ENCODE measurements at regions not wholly inside any gene's neighbourhood (a gene's known extent, or its start where the extent isn't known, plus 50 kb on each side); places are given as distances from the start of the nearest gene placed in this dataset.
"Not testable (repeated sequence)": the region's sequence is repeated elsewhere in the genome, so short reads cannot be mapped to it uniquely, and the experiment has no call there.

- not testable (repeated sequence) for H3K79me2 ChIP-seq (ENCODE audit: low read length); H3F3A ChIP-seq (ENCODE audit: insufficient read depth, low read length); H3K9ac ChIP-seq (ENCODE audit: low read length); DNase-seq; H3K4me3 ChIP-seq (ENCODE audit: low read length); H3K27me3 ChIP-seq (replicated peaks; ENCODE audit: insufficient read depth, low read length); H3K4me1 ChIP-seq (ENCODE audit: low read length); H3K9me2 ChIP-seq (replicated peaks; ENCODE audit: insufficient read depth, low read length); H3K27ac ChIP-seq (ENCODE audit: low read length); H3K9me3 ChIP-seq (replicated peaks; ENCODE audit: insufficient read depth, low read length); H3K36me3 ChIP-seq (replicated peaks; ENCODE audit: insufficient read depth, low read length); H4K20me1 ChIP-seq (ENCODE audit: insufficient read depth, low read length); H3K4me2 ChIP-seq (ENCODE audit: low read depth, low read length); H2AFZ ChIP-seq (ENCODE audit: low read length)
Observed at GRCh38 chr15:30708809-30709208, 82.9 kb downstream of the ARHGAP11B start.

GRCh38 chr15:30718038-30718643, 92.2 kb downstream of the ARHGAP11B start:
- not testable (repeated sequence) for H3K9ac ChIP-seq (ENCODE audit: low read length); H3K36me3 ChIP-seq (replicated peaks; ENCODE audit: insufficient read depth, low read length); DNase-seq; H2AFZ ChIP-seq (ENCODE audit: low read length); H3K27me3 ChIP-seq (replicated peaks; ENCODE audit: insufficient read depth, low read length); H3K4me2 ChIP-seq (ENCODE audit: low read depth, low read length); H3K4me1 ChIP-seq (ENCODE audit: low read length); H3K27ac ChIP-seq (ENCODE audit: low read length); H3F3A ChIP-seq (ENCODE audit: insufficient read depth, low read length); H4K20me1 ChIP-seq (ENCODE audit: insufficient read depth, low read length); H3K9me3 ChIP-seq (replicated peaks; ENCODE audit: insufficient read depth, low read length); H3K4me3 ChIP-seq (ENCODE audit: low read length); H3K9me2 ChIP-seq (replicated peaks; ENCODE audit: insufficient read depth, low read length); H3K79me2 ChIP-seq (ENCODE audit: low read length)

DNA sequence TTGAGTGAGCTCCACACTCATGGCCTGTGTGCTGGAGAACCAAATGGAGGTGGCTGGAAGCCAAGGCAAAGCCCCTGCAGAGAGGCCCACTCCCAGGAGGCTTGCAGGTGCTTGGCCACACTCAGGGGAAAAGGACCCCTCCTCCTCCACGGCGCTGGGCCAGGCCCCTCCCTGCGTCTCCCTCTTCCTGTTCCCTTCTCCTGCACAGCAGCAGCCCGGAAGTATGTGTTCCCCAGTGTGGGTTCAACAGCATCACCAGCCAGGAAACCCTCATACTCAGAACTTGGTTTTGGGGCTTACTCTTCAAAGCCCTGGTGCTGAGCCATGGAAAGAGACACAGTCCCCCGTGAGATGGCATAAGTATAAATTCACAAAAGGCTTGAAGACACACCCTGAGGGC, 93.4 kb downstream of the ARHGAP11B start:
- not testable (repeated sequence) for H2AFZ ChIP-seq (ENCODE audit: low read length); H3K27ac ChIP-seq (ENCODE audit: low read length); H3K79me2 ChIP-seq (ENCODE audit: low read length); H3K36me3 ChIP-seq (replicated peaks; ENCODE audit: insufficient read depth, low read length); H3K9me3 ChIP-seq (replicated peaks; ENCODE audit: insufficient read depth, low read length); H3K27me3 ChIP-seq (replicated peaks; ENCODE audit: insufficient read depth, low read length); H3K4me3 ChIP-seq (ENCODE audit: low read length); H3F3A ChIP-seq (ENCODE audit: insufficient read depth, low read length); DNase-seq; H3K4me1 ChIP-seq (ENCODE audit: low read length); H4K20me1 ChIP-seq (ENCODE audit: insufficient read depth, low read length); H3K4me2 ChIP-seq (ENCODE audit: low read depth, low read length); H3K9me2 ChIP-seq (replicated peaks; ENCODE audit: insufficient read depth, low read length); H3K9ac ChIP-seq (ENCODE audit: low read length)

GRCh38 chr15:30720825-30721224, 94.9 kb downstream of the ARHGAP11B start:
- H3K79me2 ChIP-seq (ENCODE audit: low read length); H3K4me2 ChIP-seq (ENCODE audit: low read depth, low read length); H3K27me3 ChIP-seq (replicated peaks; ENCODE audit: insufficient read depth, low read length); H3K9me3 ChIP-seq (replicated peaks; ENCODE audit: insufficient read depth, low read length); H3K27ac ChIP-seq (ENCODE audit: low read length); H3F3A ChIP-seq (ENCODE audit: insufficient read depth, low read length); H3K36me3 ChIP-seq (replicated peaks; ENCODE audit: insufficient read depth, low read length); H4K20me1 ChIP-seq (ENCODE audit: insufficient read depth, low read length); H3K4me1 ChIP-seq (ENCODE audit: low read length); H3K9me2 ChIP-seq (replicated peaks; ENCODE audit: insufficient read depth, low read length); H2AFZ ChIP-seq (ENCODE audit: low read length); DNase-seq; H3K9ac ChIP-seq (ENCODE audit: low read length); H3K4me3 ChIP-seq (ENCODE audit: low read length): not testable (repeated sequence)

DNA sequence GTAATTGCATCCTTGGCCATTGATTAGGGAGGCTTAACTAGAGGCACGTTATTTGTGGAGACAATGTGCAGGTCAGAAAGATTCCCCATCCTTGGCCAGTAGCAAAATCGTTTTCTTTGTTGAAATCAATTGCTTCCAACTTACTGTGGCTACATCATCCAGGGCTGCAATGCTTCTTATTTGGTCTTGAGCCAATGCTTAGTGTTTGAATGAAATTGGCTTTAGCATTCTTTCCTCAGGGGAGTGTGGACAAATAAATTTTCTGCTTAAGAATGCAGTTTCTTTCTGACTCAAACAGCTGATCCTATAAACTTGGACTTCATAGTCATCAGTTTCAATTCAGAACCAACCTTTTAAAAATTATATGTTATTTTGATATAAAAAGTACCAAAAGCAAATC, 95.6 kb downstream of the ARHGAP11B start:
- H3K9me2 ChIP-seq (replicated peaks; ENCODE audit: insufficient read depth, low read length), result not testable (repeated sequence)

GRCh38 chr15:30723540-30724175, 97.7 kb downstream of the ARHGAP11B start:
- H3K36me3 ChIP-seq (replicated peaks; ENCODE audit: insufficient read depth, low read length); H3K9me3 ChIP-seq (replicated peaks; ENCODE audit: insufficient read depth, low read length); H3K4me3 ChIP-seq (ENCODE audit: low read length); H3K9ac ChIP-seq (ENCODE audit: low read length); DNase-seq; H3K79me2 ChIP-seq (ENCODE audit: low read length); H3K9me2 ChIP-seq (replicated peaks; ENCODE audit: insufficient read depth, low read length); H3K27me3 ChIP-seq (replicated peaks; ENCODE audit: insufficient read depth, low read length); H3F3A ChIP-seq (ENCODE audit: insufficient read depth, low read length); H3K4me2 ChIP-seq (ENCODE audit: low read depth, low read length); H2AFZ ChIP-seq (ENCODE audit: low read length); H3K27ac ChIP-seq (ENCODE audit: low read length); H4K20me1 ChIP-seq (ENCODE audit: insufficient read depth, low read length); H3K4me1 ChIP-seq (ENCODE audit: low read length): not testable (repeated sequence)

More for the DNA sequence above, 95.6 kb downstream of the ARHGAP11B start:
- H3K4me1 ChIP-seq (ENCODE audit: low read length); DNase-seq; H3K36me3 ChIP-seq (replicated peaks; ENCODE audit: insufficient read depth, low read length); H3K4me3 ChIP-seq (ENCODE audit: low read length); H3K9ac ChIP-seq (ENCODE audit: low read length); H3K79me2 ChIP-seq (ENCODE audit: low read length); H3K27ac ChIP-seq (ENCODE audit: low read length); H3F3A ChIP-seq (ENCODE audit: insufficient read depth, low read length); H2AFZ ChIP-seq (ENCODE audit: low read length); H4K20me1 ChIP-seq (ENCODE audit: insufficient read depth, low read length); H3K4me2 ChIP-seq (ENCODE audit: low read depth, low read length); H3K9me3 ChIP-seq (replicated peaks; ENCODE audit: insufficient read depth, low read length); H3K27me3 ChIP-seq (replicated peaks; ENCODE audit: insufficient read depth, low read length): not testable (repeated sequence)

GRCh38 chr15:30729880-30730590, 104.1 kb downstream of the ARHGAP11B start:
- H3F3A ChIP-seq (ENCODE audit: insufficient read depth, low read length); H3K9me2 ChIP-seq (replicated peaks; ENCODE audit: insufficient read depth, low read length); H3K36me3 ChIP-seq (replicated peaks; ENCODE audit: insufficient read depth, low read length): not testable (repeated sequence)

DNA sequence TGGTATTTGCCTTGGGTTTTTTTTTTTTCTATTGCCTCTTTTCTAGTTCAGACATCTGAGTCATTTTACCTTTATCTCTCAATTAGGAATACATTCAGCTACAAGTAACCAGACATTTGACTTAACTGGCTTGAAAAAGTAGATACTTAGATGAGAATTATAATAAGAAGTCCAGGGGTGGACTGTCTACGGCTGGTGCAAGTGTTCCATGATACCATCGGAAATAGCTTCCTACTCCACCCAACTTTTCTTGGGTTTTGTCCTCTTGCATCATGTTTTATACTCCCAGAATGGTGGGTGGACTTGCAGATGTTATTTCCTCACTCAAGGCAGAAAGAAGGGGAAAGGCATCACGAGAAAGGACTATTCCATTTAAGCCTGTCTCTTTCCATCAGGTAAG, 104.7 kb downstream of the ARHGAP11B start:
- DNase-seq; H3K79me2 ChIP-seq (ENCODE audit: low read length); H3K27ac ChIP-seq (ENCODE audit: low read length); H4K20me1 ChIP-seq (ENCODE audit: insufficient read depth, low read length); H3K27me3 ChIP-seq (replicated peaks; ENCODE audit: insufficient read depth, low read length); H3K36me3 ChIP-seq (replicated peaks; ENCODE audit: insufficient read depth, low read length); H3K4me1 ChIP-seq (ENCODE audit: low read length); H3K9ac ChIP-seq (ENCODE audit: low read length); H2AFZ ChIP-seq (ENCODE audit: low read length); H3F3A ChIP-seq (ENCODE audit: insufficient read depth, low read length); H3K9me2 ChIP-seq (replicated peaks; ENCODE audit: insufficient read depth, low read length); H3K9me3 ChIP-seq (replicated peaks; ENCODE audit: insufficient read depth, low read length); H3K4me3 ChIP-seq (ENCODE audit: low read length); H3K4me2 ChIP-seq (ENCODE audit: low read depth, low read length): not testable (repeated sequence)

More at GRCh38 chr15:30729880-30730590, 104.1 kb downstream of the ARHGAP11B start:
- not testable (repeated sequence) for H3K79me2 ChIP-seq (ENCODE audit: low read length); H2AFZ ChIP-seq (ENCODE audit: low read length); H4K20me1 ChIP-seq (ENCODE audit: insufficient read depth, low read length); H3K4me1 ChIP-seq (ENCODE audit: low read length); H3K27ac ChIP-seq (ENCODE audit: low read length); H3K9ac ChIP-seq (ENCODE audit: low read length); H3K9me3 ChIP-seq (replicated peaks; ENCODE audit: insufficient read depth, low read length); H3K4me3 ChIP-seq (ENCODE audit: low read length); H3K4me2 ChIP-seq (ENCODE audit: low read depth, low read length); H3K27me3 ChIP-seq (replicated peaks; ENCODE audit: insufficient read depth, low read length); DNase-seq
